ENCODE measurements at regions not wholly inside any gene's neighbourhood (a gene's known extent, or its start where the extent isn't known, plus 50 kb on each side); places are given as distances from the start of the nearest gene placed in this dataset.

DNA sequence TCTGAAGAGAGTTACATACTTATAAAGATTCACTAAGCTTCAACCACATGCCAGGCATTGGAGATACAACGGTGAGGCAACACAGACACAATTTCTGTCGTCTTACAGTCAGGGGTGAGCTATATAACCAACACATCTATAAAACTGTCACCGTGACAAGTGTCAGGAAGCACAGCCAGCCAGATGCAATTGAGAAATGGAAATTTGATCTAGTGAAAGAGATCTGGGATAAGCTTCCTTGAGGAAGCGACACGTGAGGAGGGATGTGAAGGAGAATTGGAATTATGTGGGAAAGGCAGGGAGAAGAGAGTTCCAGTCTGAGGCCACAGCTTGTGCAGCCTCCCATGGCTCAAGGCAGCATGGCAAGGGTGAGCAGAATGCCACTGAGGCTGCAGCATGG is 50.9 kb upstream of the ZNF354B start:
- DNase-seq, result no peak

DNA sequence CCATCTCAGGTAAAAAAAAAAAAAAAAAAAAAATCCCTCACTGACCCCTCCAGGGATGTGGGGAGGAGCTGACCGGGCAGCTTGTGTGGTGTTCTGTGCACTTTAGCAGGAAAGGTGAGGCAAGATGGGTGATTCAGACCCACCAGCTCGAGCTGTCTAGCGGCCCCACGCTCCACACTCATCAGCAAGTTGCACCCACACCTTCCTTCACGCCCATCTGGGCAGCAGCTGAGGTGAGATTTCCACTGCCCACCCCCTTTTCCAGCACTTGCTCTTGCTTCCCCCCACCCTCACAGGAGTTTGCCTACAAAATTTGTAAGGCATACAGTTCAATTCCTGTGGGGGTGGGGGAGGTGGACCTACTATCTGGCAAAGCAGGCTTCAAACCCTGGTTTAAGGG is 58.7 kb upstream of the ZNF354B start:
- no peak for DNase-seq

DNA sequence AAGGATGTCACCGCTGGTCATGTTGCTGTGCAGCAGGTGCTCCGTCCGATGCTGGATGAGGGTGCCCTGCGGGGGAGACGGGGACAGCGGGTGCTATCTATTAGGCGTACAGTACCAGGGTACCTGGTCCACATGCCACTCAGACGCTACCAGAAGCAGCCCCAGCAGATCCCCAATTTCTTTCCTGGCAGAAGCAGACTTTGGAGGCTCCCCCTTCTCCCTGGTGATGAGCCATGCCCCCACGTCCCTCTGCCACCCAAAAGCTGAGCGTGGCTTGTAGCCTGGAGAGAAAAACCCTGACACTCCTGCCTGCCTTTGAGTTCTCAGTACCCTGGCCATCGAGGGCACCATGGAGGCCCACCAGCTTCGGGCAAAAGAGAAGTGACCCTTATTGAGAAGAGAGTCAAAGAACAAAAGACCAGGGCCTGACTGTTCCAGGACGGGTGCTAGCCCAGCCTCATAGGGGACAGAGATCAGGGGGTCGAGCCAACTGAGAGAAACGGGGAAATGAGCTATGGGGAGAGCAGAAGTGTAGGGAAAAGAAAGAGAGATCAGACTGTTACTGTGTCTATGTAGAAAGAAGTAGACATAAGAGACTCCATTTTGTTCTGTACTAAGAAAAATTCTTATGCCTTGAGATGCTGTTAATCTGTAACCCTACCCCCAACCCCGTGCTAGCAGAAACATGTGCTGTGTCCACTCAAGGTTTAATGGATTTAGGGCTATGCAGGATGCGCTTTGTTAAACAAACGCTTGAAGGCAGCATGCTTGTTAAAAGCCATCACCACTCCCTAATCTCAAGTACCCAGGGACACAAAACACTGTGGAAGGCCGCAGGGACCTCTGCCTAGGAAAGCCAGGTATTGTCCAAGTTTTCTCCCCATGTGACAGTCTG is 62.0 kb upstream of the ZNF354B start:
- DNase-seq, result no peak

DNA sequence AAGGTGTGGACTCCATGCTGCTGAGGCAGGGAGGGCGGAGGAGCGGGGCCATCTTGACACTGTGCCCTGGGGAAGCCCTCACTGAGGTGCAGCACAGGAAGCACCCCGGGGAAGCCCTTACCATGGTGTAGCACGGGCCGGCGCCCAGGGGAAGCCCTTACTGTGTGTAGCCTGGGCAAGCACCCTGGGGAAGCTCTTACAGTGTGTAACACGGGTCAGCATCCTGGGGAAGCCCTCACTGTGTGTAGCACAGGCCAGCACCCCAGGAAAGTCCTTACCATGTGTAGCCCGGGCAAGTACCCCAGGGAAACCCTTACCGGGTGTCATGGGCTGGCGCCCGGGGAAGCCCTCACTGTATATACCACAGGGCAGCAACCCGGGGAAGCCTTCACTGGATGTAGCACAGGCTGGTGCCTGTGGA is 62.6 kb upstream of the ZNF354B start:
- peak in 1 of 3 donors; percentile 13 for DNase-seq

DNA sequence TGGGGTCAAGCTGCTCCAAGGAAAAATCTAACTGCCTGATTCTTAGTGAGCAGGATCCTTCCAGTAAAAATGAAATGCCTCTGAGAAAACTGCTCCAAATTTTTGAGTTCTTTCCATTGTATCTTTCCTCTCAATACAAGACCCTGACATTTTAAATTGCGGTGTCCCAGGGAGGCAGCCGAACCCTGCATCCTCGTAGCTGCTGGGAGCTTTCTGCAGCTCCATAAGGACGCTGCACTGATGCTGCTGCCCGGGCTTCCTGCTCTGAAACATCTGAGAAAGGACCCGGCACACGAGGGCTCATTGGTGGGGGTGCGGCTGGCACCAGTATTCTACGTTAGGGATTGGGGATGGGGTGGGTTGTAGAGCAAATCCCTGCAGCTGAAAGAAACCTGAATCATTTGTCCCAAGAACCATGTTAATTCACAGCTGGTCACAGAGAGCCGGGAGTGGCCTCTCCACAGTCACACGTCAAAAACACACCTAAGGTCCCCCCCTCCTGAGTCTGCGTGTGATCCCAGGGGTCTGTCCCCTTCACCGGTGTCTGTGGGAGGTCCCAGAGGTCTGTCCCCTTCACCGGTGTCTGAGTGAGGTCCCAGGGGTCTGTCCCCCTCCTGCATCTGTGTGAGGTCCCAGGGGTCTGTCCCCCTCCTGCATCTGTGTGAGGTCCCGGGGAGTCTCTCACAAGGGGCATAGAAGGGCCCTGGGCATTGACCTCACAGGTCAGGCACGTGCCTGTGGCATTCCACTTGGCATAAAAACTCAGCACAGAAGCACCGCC is 63.4 kb upstream of the ZNF354B start:
- no peak for DNase-seq

DNA sequence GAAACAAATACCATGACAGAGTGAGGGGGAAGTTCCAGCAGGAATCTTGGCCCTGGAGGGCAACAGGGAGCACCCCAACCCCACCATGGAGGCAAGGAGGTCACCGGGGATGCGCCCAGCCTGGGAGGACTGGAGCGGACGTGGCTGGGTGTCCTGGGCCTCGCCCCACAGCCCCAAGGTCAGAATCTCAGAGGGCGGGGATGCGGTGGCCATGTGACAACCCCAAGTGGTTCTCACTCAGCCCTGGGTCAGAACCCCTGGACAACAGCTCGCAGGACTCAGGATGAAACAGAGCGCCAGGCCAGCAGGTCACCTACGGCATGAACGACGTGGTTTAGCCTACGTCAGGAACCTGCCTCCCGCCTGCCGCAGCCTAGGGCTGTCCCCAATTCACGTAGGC is 64.0 kb upstream of the ZNF354A start:
- DNase-seq, result no peak

DNA sequence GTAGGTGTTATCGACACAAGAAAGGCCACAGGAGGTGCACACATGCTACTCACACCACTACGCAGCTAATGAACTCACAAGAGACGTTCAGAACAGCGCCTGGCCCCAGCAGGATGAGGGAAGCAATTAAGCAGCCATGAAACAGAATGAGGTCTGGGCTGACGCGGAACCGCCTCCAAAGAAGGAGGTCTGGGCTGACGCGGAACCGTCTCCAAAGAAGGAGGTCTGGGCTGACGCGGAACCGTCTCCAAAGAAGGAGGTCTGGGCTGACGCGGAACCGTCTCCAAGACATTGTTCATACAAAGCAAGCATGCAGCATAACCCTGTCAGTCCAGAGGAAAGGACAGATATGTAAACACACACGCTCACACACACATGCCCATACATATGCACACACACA is 63.2 kb upstream of the ZNF354A start:
- no peak for DNase-seq

DNA sequence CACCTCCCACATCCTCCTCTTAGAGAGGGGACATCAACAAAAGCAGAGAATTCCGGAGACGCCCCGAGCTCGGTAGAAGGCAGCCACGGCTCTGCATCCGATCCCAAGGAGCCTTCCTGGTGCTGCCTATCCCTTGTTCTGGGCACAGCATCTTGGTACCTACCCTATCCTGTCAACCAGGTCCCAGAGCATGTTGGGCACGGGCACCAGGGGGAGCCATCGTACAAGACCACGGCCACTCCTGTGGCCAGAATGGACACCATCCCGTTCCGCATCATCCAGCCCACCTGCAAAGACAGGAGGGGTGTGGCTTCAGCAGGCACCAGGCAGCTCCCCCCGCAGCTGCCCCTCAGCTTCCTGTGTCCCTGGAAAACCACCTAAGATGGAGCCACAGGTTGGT is 62.7 kb upstream of the ZNF354A start:
- peak; percentile 49 to 62 (median 56) for DNase-seq

DNA sequence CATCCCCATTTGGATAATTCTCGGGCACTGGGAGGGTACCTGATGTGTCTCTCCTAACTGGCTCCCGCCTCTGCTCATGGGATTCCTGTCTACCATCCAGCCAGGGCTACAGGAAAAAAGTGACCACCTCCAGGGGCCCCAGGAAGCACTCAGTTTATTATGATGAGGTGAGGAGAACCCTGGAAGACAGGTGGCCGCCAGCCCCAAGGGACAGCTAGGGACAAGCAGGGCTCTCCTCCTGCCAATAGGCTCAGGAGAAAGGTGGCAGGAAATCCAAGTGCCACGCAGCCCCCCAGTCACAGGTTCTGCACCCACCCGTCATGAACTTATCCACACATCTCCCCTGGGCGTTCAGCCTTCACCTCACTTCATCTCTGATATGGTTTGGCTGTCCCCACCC is 61.5 kb upstream of the ZNF354A start:
- no peak for DNase-seq

DNA sequence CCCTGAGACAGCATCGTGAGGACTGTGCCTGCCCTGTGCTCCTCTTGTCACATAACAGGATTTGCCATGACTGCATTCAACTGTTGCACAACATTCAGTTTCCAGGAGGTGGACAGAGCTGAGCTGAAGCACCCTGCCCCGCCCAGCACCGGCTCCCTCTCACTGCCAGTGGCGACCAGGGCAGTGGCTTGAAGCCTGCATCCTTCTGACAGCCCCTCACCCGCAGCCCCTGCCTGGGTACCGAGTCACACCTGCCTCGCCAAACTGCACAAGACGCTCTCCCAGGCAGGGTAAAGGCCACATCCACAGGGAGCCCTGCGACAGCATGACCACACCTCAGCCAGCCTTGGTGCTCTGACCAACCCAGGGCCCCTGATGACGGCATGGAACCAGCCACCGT is 59.9 kb upstream of the ZNF354A start:
- peak in 2 of 3 donors; percentile 24 to 35 for DNase-seq

DNA sequence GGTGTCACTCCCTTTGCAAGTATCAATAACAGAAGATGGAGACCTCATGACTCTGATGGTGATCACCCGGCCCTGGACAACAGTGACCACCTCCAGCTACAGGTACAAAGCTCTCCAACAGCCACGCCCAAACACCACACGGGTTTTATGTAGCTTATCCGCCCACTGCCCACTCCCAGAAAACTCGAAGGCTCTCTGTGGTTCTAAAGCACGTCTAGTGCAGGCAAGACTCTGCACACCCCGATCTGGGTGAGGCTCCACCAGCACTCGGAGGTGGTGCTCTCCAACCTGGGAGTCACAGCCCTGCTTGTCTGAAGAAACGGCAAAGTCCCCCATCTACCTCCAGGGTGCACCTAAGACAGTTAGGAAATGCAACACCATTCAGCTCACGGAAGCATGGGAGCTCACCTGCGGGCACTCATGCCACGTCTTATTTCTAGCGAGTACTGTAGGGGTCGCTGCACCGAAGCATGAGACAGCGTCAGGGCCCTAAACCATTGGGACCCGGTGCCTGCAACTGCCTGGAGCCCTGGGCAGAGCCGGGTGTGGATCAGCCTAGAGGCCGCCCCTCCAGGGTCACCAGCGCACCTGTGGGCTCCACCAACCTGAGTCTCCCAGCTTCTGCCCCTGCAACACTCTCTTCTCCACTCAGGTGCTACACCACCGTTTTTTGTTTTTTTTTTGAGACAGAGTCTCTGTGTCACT is 58.1 kb upstream of the ZNF354A start:
- no peak for DNase-seq

DNA sequence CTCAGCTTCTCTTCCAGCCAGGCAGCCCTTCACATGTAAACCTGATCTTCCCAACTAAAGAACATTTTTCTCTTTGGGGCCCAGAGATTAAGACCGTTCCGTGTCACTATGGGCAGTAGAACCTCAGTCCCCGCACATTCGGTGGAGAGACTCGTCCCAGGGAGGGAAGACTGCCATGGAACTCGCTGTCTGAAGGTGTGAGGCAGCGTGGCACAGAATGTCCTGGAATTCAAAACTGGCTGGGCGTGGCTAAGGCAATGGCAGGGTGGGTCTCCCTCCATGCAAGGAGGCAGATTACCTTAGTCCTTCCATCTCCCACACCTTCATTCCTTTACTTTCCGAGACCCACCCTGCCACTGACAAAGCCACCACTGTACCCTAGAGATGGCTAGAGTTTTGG is 57.4 kb upstream of the ZNF354A start:
- DNase-seq, result no peak

DNA sequence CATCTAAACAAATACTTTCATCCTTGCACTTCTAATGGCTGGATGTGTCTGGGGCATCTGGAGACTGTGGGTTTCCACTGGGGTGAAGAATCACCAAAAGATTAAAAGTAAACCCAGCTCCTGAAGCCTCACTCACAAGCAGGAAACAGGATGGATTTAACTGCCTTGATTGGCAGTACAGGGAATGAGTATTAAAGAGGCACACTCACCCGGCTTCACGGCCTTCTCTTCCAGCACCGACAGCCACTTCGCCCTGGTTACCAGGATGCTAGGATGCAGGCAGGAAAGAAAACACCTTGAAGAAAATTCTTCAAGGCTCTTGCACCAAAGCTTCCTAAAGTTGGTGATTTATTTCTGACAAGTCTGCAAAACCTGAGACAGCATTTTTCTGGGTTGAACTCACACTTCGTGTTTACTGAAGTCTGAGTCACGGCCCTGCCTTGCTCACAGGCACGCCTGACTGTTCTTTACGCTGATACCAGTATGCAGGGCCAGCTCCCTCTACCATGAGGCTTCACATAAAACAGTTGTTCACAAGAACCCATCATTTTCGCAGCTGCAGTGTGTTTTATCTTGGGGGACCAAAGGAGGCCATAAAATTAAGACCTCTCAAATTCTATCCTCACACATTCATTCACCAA is 56.5 kb upstream of the ZNF354A start:
- peak; percentile 36 to 50 (median 43) for DNase-seq

DNA sequence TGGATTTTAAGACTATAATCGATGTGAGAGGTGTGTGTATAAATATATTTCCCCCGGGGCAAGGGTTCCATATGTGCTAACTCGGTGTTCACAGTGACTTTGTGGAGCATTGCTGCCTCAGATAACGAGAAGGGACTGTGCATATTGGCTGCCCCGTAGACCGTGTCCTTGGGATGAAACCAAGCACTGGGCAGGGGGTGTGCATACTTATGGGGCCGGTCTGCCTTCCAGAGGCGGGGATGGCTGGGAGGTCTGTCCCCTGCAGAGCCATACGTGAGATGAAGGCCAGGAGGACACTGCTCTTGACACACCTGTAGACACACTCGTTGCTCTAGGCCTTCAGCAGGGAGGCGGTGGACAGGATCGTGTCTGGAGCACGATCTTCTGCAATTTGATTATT is 56.0 kb upstream of the ZNF354A start:
- DNase-seq, result no peak

DNA sequence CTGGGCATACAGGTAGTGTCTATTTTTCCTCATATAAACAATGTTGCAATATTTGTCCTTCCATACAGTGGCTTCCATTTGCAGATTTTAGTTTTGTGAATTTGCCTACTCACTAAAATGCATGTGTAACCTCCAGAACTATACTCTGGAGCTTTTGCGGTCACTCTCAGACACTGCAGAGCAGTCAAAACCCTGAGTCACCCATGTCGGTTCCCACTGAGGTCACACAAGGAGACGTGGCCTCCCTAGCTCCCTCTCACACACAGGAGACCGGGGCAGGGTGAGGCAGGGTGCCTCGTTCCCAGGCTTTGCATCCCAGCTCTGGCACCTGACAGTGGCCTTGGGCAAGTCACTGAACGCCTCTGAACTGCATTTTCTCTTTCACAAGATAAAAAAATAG is 55.5 kb upstream of the ZNF354A start:
- DNase-seq, result peak; percentile 23 to 32 (median 28)

DNA sequence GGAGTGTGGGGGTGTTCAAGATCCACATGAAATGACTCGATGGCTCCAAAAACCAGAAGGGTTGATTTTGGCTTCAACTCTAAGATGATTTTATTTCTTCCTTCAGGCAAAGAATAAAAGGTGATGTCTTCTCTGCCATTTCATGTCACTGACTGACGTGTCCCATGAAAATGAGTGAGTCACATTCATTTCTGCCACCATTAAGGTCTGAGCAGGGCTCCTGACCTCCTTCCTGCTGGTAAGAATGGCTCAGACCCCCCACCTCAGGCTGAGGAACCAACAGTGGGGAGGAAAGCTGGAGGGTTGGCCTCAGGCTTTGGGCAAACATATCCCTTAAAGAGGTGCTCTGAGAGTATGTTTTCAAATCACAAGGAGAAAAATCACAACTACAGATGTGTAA is 53.9 kb upstream of the ZNF354A start:
- no peak for DNase-seq

DNA sequence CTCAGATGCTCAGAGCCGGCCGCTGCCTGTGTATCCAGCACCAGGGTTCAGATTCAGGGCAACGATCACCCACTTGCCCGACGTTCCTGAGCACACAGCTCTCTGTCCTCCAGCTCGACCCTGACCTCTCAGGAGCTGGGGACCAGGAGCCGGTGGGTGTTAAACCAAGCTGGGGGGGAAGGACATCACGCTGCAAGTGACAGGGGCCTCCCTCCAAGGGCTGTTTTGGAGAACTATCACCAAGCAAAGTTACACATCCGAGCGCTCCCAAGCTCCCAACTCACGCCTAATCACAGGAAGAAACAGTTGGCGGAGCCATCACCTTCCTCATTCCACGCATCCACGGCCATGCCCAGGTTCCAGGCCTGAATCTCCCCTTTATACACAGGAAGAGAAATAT is 51.5 kb upstream of the ZNF354A start:
- no peak for DNase-seq

DNA sequence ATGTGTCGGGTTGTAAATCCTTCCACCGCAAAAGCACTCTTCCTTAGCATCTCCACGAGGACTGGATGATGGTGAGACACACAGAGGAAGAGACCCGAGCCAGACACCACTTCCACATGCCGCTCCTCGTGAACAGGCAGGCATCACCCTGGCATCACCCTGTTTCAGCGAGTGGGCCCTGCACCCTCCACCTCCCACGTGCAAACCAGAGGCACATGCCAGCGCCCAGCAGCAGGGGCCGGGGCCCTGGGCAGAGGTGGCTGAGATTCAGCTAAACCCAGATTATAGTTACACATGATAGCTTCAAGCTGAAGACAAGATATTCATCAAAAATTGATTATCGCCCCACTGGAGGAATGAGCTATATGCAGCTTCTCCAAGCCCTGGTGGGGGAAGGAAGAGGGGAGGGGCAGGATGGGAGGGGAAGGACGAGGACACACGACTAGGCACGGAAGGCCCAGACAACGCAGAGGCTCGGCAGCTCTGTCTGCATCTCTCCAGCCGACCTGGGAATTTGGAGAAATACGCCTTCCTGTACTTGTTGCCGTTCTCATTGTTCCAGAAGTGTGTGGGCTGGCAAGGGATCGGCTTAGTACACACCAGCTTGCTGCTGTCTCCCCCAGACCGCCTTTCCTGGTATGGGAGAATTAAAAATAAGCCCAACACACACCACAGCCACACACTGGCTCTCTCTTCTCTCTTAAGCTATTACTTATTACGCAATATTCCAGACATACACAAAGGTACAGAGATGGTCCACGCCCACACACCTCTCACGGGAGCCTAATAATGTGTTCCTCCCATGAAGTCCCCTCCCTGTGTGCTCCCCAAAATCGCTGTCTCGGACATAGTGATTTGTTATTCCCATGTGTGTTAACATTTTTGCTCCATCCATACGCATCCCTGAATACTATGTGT is 50.4 kb upstream of the ZNF354A start:
- DNase-seq, result no peak

Data from suppressor macrophage treated with lipopolysaccharide for 1 hour (primary cell).